Liver (tissue), 3 donors: ENCODE measurements at regions not wholly inside any gene's neighbourhood (a gene's known extent, or its start where the extent isn't known, plus 50 kb on each side); places are given as distances from the start of the nearest gene placed in this dataset.

Experiments
- ATF3 ChIP-seq: IDR thresholded peaks from 2 replicates; pipeline ENCODE4 v1.6.1; 2016; ENCODE audit warnings: antibody characterized with exemption
- CTCF ChIP-seq: fragments of 150-350 bp; IDR thresholded peaks from 2 replicates; pipeline ENCODE4 v1.5.1; 2017; ENCODE audit warnings: improper control_type of control experiment, low read depth, low read length; ENCODE audit not compliant: missing input control
- JUND ChIP-seq, 2 donors: IDR thresholded peaks; 2 replicates each; pipeline ENCODE4 v1.6.1; 2016; ENCODE audit warnings: antibody characterized with exemption in 2 of 2
- RAD21 ChIP-seq, 2 donors: IDR thresholded peaks; 2 replicates each; pipeline ENCODE4 v1.6.1; 2016; ENCODE audit warnings: antibody characterized with exemption in 2 of 2, mild to moderate bottlenecking in 2 of 2
- REST ChIP-seq: IDR thresholded peaks from 2 replicates; pipeline ENCODE4 v1.6.1; 2016; ENCODE audit warnings: antibody characterized with exemption, mild to moderate bottlenecking
- SP1 ChIP-seq: IDR thresholded peaks from 2 replicates; pipeline ENCODE4 v1.6.1; 2018; ENCODE audit warnings: antibody characterized with exemption, mild to moderate bottlenecking
- TAF1 ChIP-seq: conservative IDR thresholded peaks from 2 replicates; pipeline ENCODE4 v1.6.1; 2016; ENCODE audit warnings: antibody characterized with exemption, mild to moderate bottlenecking
- YY1 ChIP-seq: IDR thresholded peaks from 2 replicates; pipeline ENCODE4 v1.6.1; 2016; ENCODE audit warnings: antibody characterized with exemption, mild to moderate bottlenecking
- donor health status: healthy.
- donor health status: healthy.

- TF ChIP-seq ATF3 (no peak), CTCF (no peak), YY1 (no peak), TAF1 (no peak), RAD21 (IDR thresholded peaks at IDR 0.05) (no peak), JUND (IDR thresholded peaks at IDR 0.05) (no peak), SP1 (no peak), REST (no peak)
Observed at GRCh38 chr20:19958219-19958618, 58.9 kb upstream of the NAA20 start.
